Heart left ventricle (tissue), 13 donors: ENCODE measurements at regions not wholly inside any gene's neighbourhood (a gene's known extent, or its start where the extent isn't known, plus 50 kb on each side); places are given as distances from the start of the nearest gene placed in this dataset.

ENCODE experiments used
- CTCF ChIP-seq, 12 donors: fragments of 200-600 bp; sonication (generic) in 4 of 12; IDR thresholded peaks; one replicate each; pipeline versions ENCODE4 v1.5.0 to v1.8.0; 2018 to 2022; ENCODE audit warnings: antibody characterized with exemption in 12 of 12, mild to moderate bottlenecking in 5 of 12
- POLR2A ChIP-seq, 2 donors: fragments of 450-650 bp; IDR thresholded peaks; one replicate each; pipeline ENCODE4 v1.6.1; 2017; ENCODE audit warnings: antibody characterized with exemption in 2 of 2, mild to moderate bottlenecking in 2 of 2, moderate library complexity in 2 of 2
- donor health status: ischemic (EF 13 %, LVEDD 7.1; RV severe dilation, severe dysfunction).
- donor health status: DM: no; HTN: yes; CAD: no.
- donor health status: DM: no; HTN: no; CAD: no.
- donor health status: ischemic (EF 25% LVEDD 6.9; RV normal size, moderate dysfunction).
- donor health status: ischemic (EF 25% LVEDD 5.7; RV mildly dilated, moderate dysfunction).
- donor health status: ischemic (EF 35%, LVEDD 5.7; RV mildly dilated, moderate dysfunction).
- donor health status: nonischemic (EF 11% LVEDD 7.7; RV severe dilation, severe dysfunction).
- donor health status: DM: yes; HTN: yes; CAD: no.
- donor health status: PGD.
- donor health status: ischemic (EF 29% LVEDD 5.4; RV normal size, mild dysfunction).
- donor health status: nonischemic (EF 23%, LVEDD 6.1; RV moderate dilation, normal function).

GRCh38 chr2:220528180-220528675 lies 900.8 kb downstream of the SLC4A3 start:
- TF ChIP-seq CTCF (IDR thresholded peaks at IDR 0.05): no peak
- no peak for TF ChIP-seq POLR2A (IDR thresholded peaks at IDR 0.05)
